Panc1 (cell line): ENCODE measurements at regions not wholly inside any gene's neighbourhood (a gene's known extent, or its start where the extent isn't known, plus 50 kb on each side); places are given as distances from the start of the nearest gene placed in this dataset.

ENCODE experiments used
- ATAC-seq: fragments of 200-7000 bp; cut with Tn5 transposase; 2 replicates; pipeline ENCODE4 v1.9.1; 2020; ENCODE audit warnings: mild to moderate bottlenecking, moderate library complexity
- BruUV-seq: library from RNA; stranded (reverse); fragments of 400-500 nt; replicated peaks from 2 replicates; lab custom pipeline; 2021; lab: Mats Ljungman, UMichigan
- CTCF ChIA-PET: fragments of 300-600 bp; sonication (Branson Sonifier 250); formaldehyde crosslinking; loops from one replicate; lab custom pipeline; 2022; ENCODE audit warnings: antibody characterized with exemption; lab: Charles Lee
- POLR2A ChIA-PET: fragments of 300-600 bp; sonication (Branson Sonifier 250); formaldehyde crosslinking; loops from one replicate; lab custom pipeline; 2022; ENCODE audit warnings: antibody characterized with exemption; lab: Charles Lee
- DNase-seq: peaks from one replicate; pipeline ENCODE4 v3.0.0-alpha.2; 2010; ENCODE audit warnings: low read depth, low spot score
- H3K27ac ChIP-seq: 2 replicates; pipeline ENCODE4 v1.5.1; 2011; ENCODE audit warnings: mild to moderate bottlenecking, low read length, inconsistent platforms
- H3K27me3 ChIP-seq: fragments of 200-500 bp; sonication (Bioruptor generic); 2 replicates; pipeline ENCODE4 v1.6.0; 2014; ENCODE audit warnings: low read length, inconsistent platforms; ENCODE audit not compliant: control insufficient read depth, insufficient read depth
- H3K36me3 ChIP-seq: fragments of 200-500 bp; sonication (Bioruptor generic); 2 replicates; pipeline ENCODE4 v1.5.1; 2014; ENCODE audit warnings: inconsistent platforms, mild to moderate bottlenecking, low read length, moderate library complexity; ENCODE audit not compliant: control insufficient read depth, insufficient read depth
- H3K4me1 ChIP-seq: 2 replicates; pipeline ENCODE4 v1.5.1; 2011; ENCODE audit warnings: inconsistent platforms, mild to moderate bottlenecking, low read length, moderate library complexity; ENCODE audit not compliant: control insufficient read depth, insufficient read depth
- H3K4me3 ChIP-seq, 2 experiments: 2 replicates each; pipeline ENCODE4 v1.5.1; 2011 to 2012; ENCODE audit warnings: low read depth in 2 of 2, low read length in 2 of 2, mild to moderate bottlenecking in 2 of 2, inconsistent platforms in 1 of 2, moderate library complexity in 1 of 2
- H3K9me3 ChIP-seq: fragments of 200-500 bp; sonication (Bioruptor generic); 2 replicates; pipeline ENCODE4 v1.5.1; 2014; ENCODE audit warnings: low read depth, mild to moderate bottlenecking, inconsistent platforms, low read length, moderate library complexity; ENCODE audit not compliant: control insufficient read depth, insufficient read depth
- POLR2AphosphoS5 ChIP-seq: IDR thresholded peaks from 2 replicates; pipeline ENCODE4 v1.6.1; 2012; ENCODE audit warnings: mild to moderate bottlenecking, low read depth, low read length, moderate library complexity
- REST ChIP-seq, 2 experiments: IDR thresholded peaks; 2 replicates each; pipeline ENCODE4 v1.6.1; 2011 to 2012; ENCODE audit warnings: low read depth in 2 of 2, control low read depth in 1 of 2, low read length in 1 of 2, mild to moderate bottlenecking in 1 of 2, moderate library complexity in 1 of 2; ENCODE audit not compliant: insufficient read depth in 1 of 2
- SIN3A ChIP-seq: IDR thresholded peaks from 2 replicates; pipeline ENCODE4 v1.6.1; 2012; ENCODE audit warnings: low read depth, mild to moderate bottlenecking, low read length, moderate library complexity, borderline replicate concordance; ENCODE audit not compliant: insufficient read depth
- TCF7L2 ChIP-seq: IDR thresholded peaks from 2 replicates; pipeline ENCODE4 v1.6.1; 2011; ENCODE audit warnings: mild to moderate bottlenecking, low read depth, low read length, inconsistent platforms
- in situ Hi-C: cut with HindIII; loops from 2 replicates; pipeline ENCODE4 v1.10.0; 2016; ENCODE audit warnings: low sequenced_read_pairs, low pct_unique_long_range_greater_than_20kb
- intact Hi-C: fragments of 100-400 bp; cut with micrococcal nuclease; formaldehyde crosslinking; loops from one replicate; pipeline ENCODE4 v1.10.0; 2022; ENCODE audit not compliant: unreplicated experiment
- TF ChIP-seq, protein P1 (sequence below): fragments of 450-650 bp; IDR thresholded peaks from 2 replicates; pipeline ENCODE4 v1.5.1; 2017; ENCODE audit warnings: mild to moderate bottlenecking

DNA sequence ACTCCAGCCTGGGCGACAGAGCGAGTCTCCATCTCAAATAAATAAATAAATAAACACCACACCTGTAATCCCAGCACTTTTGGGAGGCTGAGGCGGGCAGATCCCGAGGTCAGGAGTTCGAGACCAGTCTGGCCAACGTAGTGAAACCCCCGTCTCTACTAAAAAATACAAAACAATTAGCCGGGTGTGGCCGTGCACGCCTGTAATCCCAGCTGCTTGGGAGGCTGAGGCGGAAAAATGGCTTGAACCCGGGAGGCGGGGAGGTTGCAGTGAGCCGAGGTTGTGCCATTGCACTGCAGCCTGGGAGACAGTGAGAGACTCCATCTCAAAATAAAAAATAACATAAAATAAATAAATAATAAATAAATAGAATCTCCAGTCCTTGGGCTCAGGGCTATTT lies 185.8 kb downstream of the SHOX start:
- Histone ChIP-seq H3K4me3 (no peak overlapping the region), H3K27me3 (no peaks in the 10 kb centered on the region), H3K36me3 (no peaks in the 10 kb centered on the region), H3K4me1 (no peaks in the 10 kb centered on the region), H3K9me3 (no peaks in the 10 kb centered on the region), H3K27ac (no peak overlapping the region)
- intact Hi-C loops (no loop called here), in situ Hi-C loops (no loop called here)
- POLR2A ChIA-PET = no interaction called here
- DNase-seq (no peak), ATAC-seq (no peak)
- no peak for TF ChIP-seq SIN3A
- TF ChIP-seq REST (IDR thresholded peaks at IDR 0.05; ENCODE audit: insufficient read depth in 1 of 2, low read depth in 2 of 2, low read length in 1 of 2) = no peak
- no peak for TF ChIP-seq TCF7L2
- BruUV-seq = no TSS peak
- CTCF ChIA-PET = no interaction called here

- DNase-seq (no peak), ATAC-seq (no peak)
- H3K27me3 ChIP-seq = no peaks in the 10 kb centered on the region
- TF ChIP-seq SIN3A (no peak), REST (IDR thresholded peaks at IDR 0.05; ENCODE audit: insufficient read depth in 1 of 2, low read depth in 2 of 2, low read length in 1 of 2) (no peak), POLR2AphosphoS5 (no peak), TCF7L2 (no peak)
- TF ChIP-seq, protein P1, sequence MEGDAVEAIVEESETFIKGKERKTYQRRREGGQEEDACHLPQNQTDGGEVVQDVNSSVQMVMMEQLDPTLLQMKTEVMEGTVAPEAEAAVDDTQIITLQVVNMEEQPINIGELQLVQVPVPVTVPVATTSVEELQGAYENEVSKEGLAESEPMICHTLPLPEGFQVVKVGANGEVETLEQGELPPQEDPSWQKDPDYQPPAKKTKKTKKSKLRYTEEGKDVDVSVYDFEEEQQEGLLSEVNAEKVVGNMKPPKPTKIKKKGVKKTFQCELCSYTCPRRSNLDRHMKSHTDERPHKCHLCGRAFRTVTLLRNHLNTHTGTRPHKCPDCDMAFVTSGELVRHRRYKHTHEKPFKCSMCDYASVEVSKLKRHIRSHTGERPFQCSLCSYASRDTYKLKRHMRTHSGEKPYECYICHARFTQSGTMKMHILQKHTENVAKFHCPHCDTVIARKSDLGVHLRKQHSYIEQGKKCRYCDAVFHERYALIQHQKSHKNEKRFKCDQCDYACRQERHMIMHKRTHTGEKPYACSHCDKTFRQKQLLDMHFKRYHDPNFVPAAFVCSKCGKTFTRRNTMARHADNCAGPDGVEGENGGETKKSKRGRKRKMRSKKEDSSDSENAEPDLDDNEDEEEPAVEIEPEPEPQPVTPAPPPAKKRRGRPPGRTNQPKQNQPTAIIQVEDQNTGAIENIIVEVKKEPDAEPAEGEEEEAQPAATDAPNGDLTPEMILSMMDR = no peak
- no TSS peak for BruUV-seq
- intact Hi-C loops (no loop called here), in situ Hi-C loops (no loop called here)
- no peak overlapping the region for H3K4me3 ChIP-seq
- H3K27ac ChIP-seq = no peak overlapping the region
- H3K4me1 ChIP-seq = no peaks in the 10 kb centered on the region
- CTCF ChIA-PET = no interaction called here
- H3K36me3 ChIP-seq = no peaks in the 10 kb centered on the region
- POLR2A ChIA-PET = no interaction called here
- no peaks in the 10 kb centered on the region for H3K9me3 ChIP-seq
Measured at GRCh38 chrX:810186-810585, 179.6 kb downstream of the SHOX start.
